Nucleus accumbens (tissue), 56 donors: ENCODE measurements at regions not wholly inside any gene's neighbourhood (a gene's known extent, or its start where the extent isn't known, plus 50 kb on each side); places are given as distances from the start of the nearest gene placed in this dataset.
A peak's percentile ranks its signal among the peaks of the same experiment; 100 is the strongest.
"Not testable (repeated sequence)": the region's sequence is repeated elsewhere in the genome, so short reads cannot be mapped to it uniquely, and the experiment has no call there.

Experiments
- DNase-seq, 56 donors: peaks; one replicate each; lab custom pipeline; 2025; lab: John Stamatoyannopoulos, UW

- no peak for DNase-seq
Observed at GRCh38 chr4:124846306-124846705, 133.8 kb upstream of the ANKRD50 start.

GRCh38 chr4:124839786-124840390, 127.4 kb upstream of the ANKRD50 start:
- DNase-seq = no peak

- no peak for DNase-seq
Observed at GRCh38 chr4:124833831-124834505, 121.4 kb upstream of the ANKRD50 start.

- DNase-seq = no peak
Observed at GRCh38 chr4:124828382-124828781, 115.8 kb upstream of the ANKRD50 start.

- DNase-seq = no peak
Observed at GRCh38 chr4:124817531-124817930, 105.0 kb upstream of the ANKRD50 start.

GRCh38 chr4:124812203-124812602, 99.7 kb upstream of the ANKRD50 start:
- DNase-seq = not testable (repeated sequence)

GRCh38 chr4:124810827-124811226, 98.3 kb upstream of the ANKRD50 start:
- DNase-seq = no peak

GRCh38 chr4:124807421-124807820, 94.9 kb upstream of the ANKRD50 start:
- DNase-seq = no peak

- peak in 1 of 56 donors; percentile 55 for DNase-seq
Observed at GRCh38 chr4:124806403-124806802, 93.9 kb upstream of the ANKRD50 start.

- DNase-seq = no peak
Observed at GRCh38 chr4:124804584-124804983, 92.1 kb upstream of the ANKRD50 start.

- no peak for DNase-seq
Observed at GRCh38 chr4:124804041-124804440, 91.5 kb upstream of the ANKRD50 start.

GRCh38 chr4:124803641-124804040, 91.1 kb upstream of the ANKRD50 start:
- no peak for DNase-seq

GRCh38 chr4:124803026-124803425, 90.5 kb upstream of the ANKRD50 start:
- no peak for DNase-seq

GRCh38 chr4:124797223-124797622, 84.7 kb upstream of the ANKRD50 start:
- no peak for DNase-seq

GRCh38 chr4:124790471-124790870, 77.9 kb upstream of the ANKRD50 start:
- no peak for DNase-seq

GRCh38 chr4:124786634-124787033, 74.1 kb upstream of the ANKRD50 start:
- no peak for DNase-seq

GRCh38 chr4:124785645-124786044, 73.1 kb upstream of the ANKRD50 start:
- DNase-seq = no peak

GRCh38 chr4:124783847-124784246, 71.3 kb upstream of the ANKRD50 start:
- DNase-seq = no peak

GRCh38 chr4:124777007-124777406, 64.5 kb upstream of the ANKRD50 start:
- no peak for DNase-seq

GRCh38 chr4:124768596-124769365, 56.2 kb upstream of the ANKRD50 start:
- DNase-seq = no peak

- DNase-seq = no peak
Observed at GRCh38 chr4:124762956-124763355, 50.4 kb upstream of the ANKRD50 start.
